H9 (cell line): ENCODE measurements at regions not wholly inside any gene's neighbourhood (a gene's known extent, or its start where the extent isn't known, plus 50 kb on each side); places are given as distances from the start of the nearest gene placed in this dataset.

Source experiments
- DNase-seq: peaks from one replicate; pipeline ENCODE4 v3.0.0-alpha.2; 2017
- H2AFZ ChIP-seq: one replicate; pipeline ENCODE4 v1.6.1; 2013; ENCODE audit warnings: mild to moderate bottlenecking, low read length, control low read depth, moderate library complexity
- H2AK5ac ChIP-seq: 2 replicates; pipeline ENCODE4 v1.6.1; 2013; ENCODE audit warnings: low read length, control low read depth, mixed read lengths; ENCODE audit not compliant: insufficient read length
- H2BK120ac ChIP-seq: one replicate; pipeline ENCODE4 v1.6.1; 2013; ENCODE audit warnings: low read depth, mild to moderate bottlenecking, low read length, control low read depth, inconsistent platforms; ENCODE audit not compliant: poor library complexity, severe bottlenecking
- H2BK12ac ChIP-seq: 2 replicates; pipeline ENCODE4 v1.6.1; 2013; ENCODE audit warnings: low read length, control low read depth, mixed read lengths, low read depth; ENCODE audit not compliant: insufficient read length
- H2BK15ac ChIP-seq: 2 replicates; pipeline ENCODE4 v1.6.1; 2013; ENCODE audit warnings: low read depth, low read length, control low read depth
- H2BK20ac ChIP-seq: one replicate; pipeline ENCODE4 v1.6.1; 2013; ENCODE audit warnings: low read depth, mild to moderate bottlenecking, low read length, control low read depth, inconsistent platforms; ENCODE audit not compliant: poor library complexity, severe bottlenecking
- H2BK5ac ChIP-seq: 2 replicates; pipeline ENCODE4 v1.6.1; 2013; ENCODE audit warnings: low read length, control low read depth, mixed read lengths; ENCODE audit not compliant: insufficient read length
- H3K14ac ChIP-seq: 2 replicates; pipeline ENCODE4 v1.6.1; 2013; ENCODE audit warnings: low read length, control low read depth; ENCODE audit not compliant: insufficient read depth
- H3K18ac ChIP-seq: 2 replicates; pipeline ENCODE4 v1.6.1; 2013; ENCODE audit warnings: low read depth, mild to moderate bottlenecking, mixed read lengths, low read length, control low read depth; ENCODE audit not compliant: insufficient read length
- H3K23ac ChIP-seq: 2 replicates; pipeline ENCODE4 v1.6.1; 2013; ENCODE audit warnings: low read length, control low read depth, mixed read lengths, low read depth; ENCODE audit not compliant: insufficient read length
- H3K23me2 ChIP-seq: 2 replicates; pipeline ENCODE4 v1.6.1; 2013; ENCODE audit warnings: low read depth, mild to moderate bottlenecking, mixed read lengths, low read length, control low read depth; ENCODE audit not compliant: insufficient read length, poor library complexity, severe bottlenecking
- H3K27ac ChIP-seq: 2 replicates; pipeline ENCODE4 v1.5.1; 2013; ENCODE audit warnings: low read length, control low read depth, mixed read lengths, low read depth; ENCODE audit not compliant: insufficient read length
- H3K27me3 ChIP-seq: 2 replicates; pipeline ENCODE4 v1.6.1; 2013; ENCODE audit warnings: low read length, control low read depth, inconsistent platforms; ENCODE audit not compliant: insufficient read depth
- H3K4ac ChIP-seq: 2 replicates; pipeline ENCODE4 v1.6.1; 2013; ENCODE audit warnings: low read depth, mild to moderate bottlenecking, control low read depth, inconsistent platforms, low read length, moderate library complexity
- H3K4me1 ChIP-seq: 2 replicates; pipeline ENCODE4 v1.6.1; 2013; ENCODE audit warnings: low read length, control low read depth, inconsistent platforms; ENCODE audit not compliant: insufficient read depth
- H3K4me2 ChIP-seq: 2 replicates; pipeline ENCODE4 v1.6.1; 2013; ENCODE audit warnings: low read length, control low read depth, mixed read lengths; ENCODE audit not compliant: insufficient read length, insufficient read depth
- H3K56ac ChIP-seq: 2 replicates; pipeline ENCODE4 v1.6.1; 2013; ENCODE audit warnings: low read depth, mild to moderate bottlenecking, mixed read lengths, low read length, control low read depth; ENCODE audit not compliant: insufficient read length
- H3K79me1 ChIP-seq: 2 replicates; pipeline ENCODE4 v1.6.1; 2013; ENCODE audit warnings: low read depth, mild to moderate bottlenecking, moderate library complexity, low read length, control low read depth, inconsistent platforms; ENCODE audit not compliant: insufficient read depth, poor library complexity, severe bottlenecking
- H3K79me2 ChIP-seq: 2 replicates; pipeline ENCODE4 v1.6.1; 2013; ENCODE audit warnings: low read length, control low read depth, inconsistent platforms; ENCODE audit not compliant: insufficient read depth
- H3K9ac ChIP-seq: 2 replicates; pipeline ENCODE4 v1.6.1; 2013; ENCODE audit warnings: low read length, control low read depth, mixed read lengths; ENCODE audit not compliant: insufficient read length; ENCODE audit errors: extremely low read depth
- H3K9me3 ChIP-seq: one replicate; pipeline ENCODE4 v1.6.1; 2013; ENCODE audit warnings: low read depth, low read length, inconsistent platforms; ENCODE audit not compliant: control insufficient read depth
- H3T11ph ChIP-seq: one replicate; pipeline ENCODE4 v1.6.1; 2013; ENCODE audit warnings: mild to moderate bottlenecking, low read length, control low read depth, inconsistent platforms
- H4K20me1 ChIP-seq: one replicate; pipeline ENCODE4 v1.6.1; 2013; ENCODE audit not compliant: control insufficient read depth, insufficient read length, insufficient read depth
- H4K5ac ChIP-seq: 2 replicates; pipeline ENCODE4 v1.6.1; 2013; ENCODE audit warnings: low read depth, mild to moderate bottlenecking, mixed read lengths, low read length, control low read depth; ENCODE audit not compliant: insufficient read length
- H4K8ac ChIP-seq: replicated peaks from 2 replicates; pipeline ENCODE4 v1.6.1; 2013; ENCODE audit warnings: low read length, control low read depth, mixed read lengths, low read depth; ENCODE audit not compliant: insufficient read length
- H4K91ac ChIP-seq: 2 replicates; pipeline ENCODE4 v1.6.1; 2013; ENCODE audit warnings: low read depth, mild to moderate bottlenecking, moderate library complexity, mixed read lengths, low read length, control low read depth; ENCODE audit not compliant: insufficient read length
- H3K27ac Mint-ChIP-seq, 3 experiments: 2 replicates in 2 of 3; 3 replicates in 1 of 3; pipeline ENCODE4 v1.8.0; 2020 to 2021; ENCODE audit warnings: mixed read lengths in 3 of 3, mild to moderate bottlenecking in 1 of 3, moderate library complexity in 1 of 3
- H3K27me3 Mint-ChIP-seq: 2 replicates; pipeline ENCODE4 v1.8.0; 2021; ENCODE audit warnings: low read depth, mild to moderate bottlenecking, moderate library complexity, mixed read lengths
- H3K36me3 Mint-ChIP-seq, 3 experiments: 2 replicates in 2 of 3; 3 replicates in 1 of 3; pipeline ENCODE4 v1.8.0; 2020 to 2021; ENCODE audit warnings: low read depth in 3 of 3, mixed read lengths in 3 of 3; ENCODE audit not compliant: insufficient read depth in 1 of 3
- H3K4me1 Mint-ChIP-seq, 2 experiments: 2 replicates each; pipeline ENCODE4 v1.8.0; 2020; ENCODE audit warnings: mixed read lengths in 2 of 2
- H3K4me3 Mint-ChIP-seq, 2 experiments: 2 replicates in 1 of 2; 3 replicates in 1 of 2; pipeline ENCODE4 v1.8.0; 2020 to 2021; ENCODE audit warnings: mild to moderate bottlenecking in 2 of 2, mixed read lengths in 2 of 2, moderate library complexity in 1 of 2
- H3K9me3 Mint-ChIP-seq, 2 experiments: 2 replicates in 1 of 2; 3 replicates in 1 of 2; pipeline ENCODE4 v1.8.0; 2020; ENCODE audit warnings: mild to moderate bottlenecking in 2 of 2, mixed read lengths in 2 of 2, moderate library complexity in 1 of 2
- CTCF ChIP-seq: fragments of 200-600 bp; sonication (generic); conservative IDR thresholded peaks from 3 replicates; pipeline ENCODE4 v1.8.0; 2021; ENCODE audit warnings: antibody characterized with exemption, mild to moderate bottlenecking
- WGBS: extraction: QIAGEN DNeasy Blood & Tissue Kit; methylation state at CpG from one replicate; pipeline ENCODE4 v1.1.7; 2013; ENCODE audit warnings: missing lambda C conversion rate, low lambda C conversion rate, mixed read lengths; ENCODE audit not compliant: insufficient read length; ENCODE audit errors: extremely low coverage; 5-methylcytosine and 5-hydroxymethylcytosine counted together

- Mint-ChIP-seq H3K4me1 (no peaks in the 10 kb centered on the region), H3K27ac (no peak overlapping the region), H3K27me3 (no peaks in the 10 kb centered on the region), H3K36me3 (peaks cover 0 to 3% (median 0%) of the 10 kb centered on the region in 3 experiments; a peak in 2 of 7 replicates), H3K4me3 (no peak overlapping the region), H3K9me3 (peaks cover 5% of the 10 kb centered on the region in 2 experiments; a peak in 3 of 5 replicates)
- H2AFZ ChIP-seq, result no peak overlapping the region
- H2BK120ac ChIP-seq, result no peak overlapping the region
- H4K91ac ChIP-seq, result no peak overlapping the region
- no peak overlapping the region for H4K5ac ChIP-seq
- H3K56ac ChIP-seq, result no peak overlapping the region
- H3K4ac ChIP-seq, result no peak overlapping the region
- no peak overlapping the region for H2BK5ac ChIP-seq
- no peaks in the 10 kb centered on the region for H3K79me1 ChIP-seq
- no peak overlapping the region for H3T11ph ChIP-seq
- no peaks in the 10 kb centered on the region for H4K20me1 ChIP-seq
- no peak overlapping the region for H3K27ac ChIP-seq
- TF ChIP-seq CTCF, result no peak
- H2BK20ac ChIP-seq, result no peak overlapping the region
- no peak overlapping the region for H3K14ac ChIP-seq
- H3K9ac ChIP-seq, result no peak overlapping the region
- H3K23me2 ChIP-seq, result no peaks in the 10 kb centered on the region
- no peak overlapping the region for H2BK15ac ChIP-seq
- DNase-seq, result no peak
- H2AK5ac ChIP-seq, result no peak overlapping the region
- no peaks in the 10 kb centered on the region for H3K4me1 ChIP-seq
- H3K79me2 ChIP-seq, result no peaks in the 10 kb centered on the region
- no peak overlapping the region for H2BK12ac ChIP-seq
- H3K27me3 ChIP-seq, result no peaks in the 10 kb centered on the region
- H3K23ac ChIP-seq, result no peak overlapping the region
- H3K9me3 ChIP-seq, result no peaks in the 10 kb centered on the region
- WGBS, result no CpG with 5 or more reads among the region's 3 CpGs
- H4K8ac ChIP-seq, result no peak overlapping the region
- H3K4me2 ChIP-seq, result no peak overlapping the region
- H3K18ac ChIP-seq, result no peak overlapping the region
Measured at GRCh38 chr6:19413323-19413722, 423.8 kb upstream of the ID4 start.
